T-cell (primary cell): ENCODE measurements at regions not wholly inside any gene's neighbourhood (a gene's known extent, or its start where the extent isn't known, plus 50 kb on each side); places are given as distances from the start of the nearest gene placed in this dataset.

Experiments
- ATAC-seq, 4 experiments: fragments of 200-7000 bp in 3 of 4; fragments of 150-1000 bp in 1 of 4; cut with Tn5 transposase; replicated peaks in 1 of 4; 1 replicate in 3 of 4; 2 replicates in 1 of 4; pipeline ENCODE4 v1.10.0; 2021; ENCODE audit warnings: moderate library complexity in 3 of 4, mild to moderate bottlenecking in 2 of 4, moderate number of reproducible peaks in 1 of 4
- CTCF ChIA-PET, 2 donors: fragments of 300-600 bp; sonication (Branson Sonifier 250); formaldehyde crosslinking; loops; one replicate each; lab custom pipeline; 2022; ENCODE audit warnings: antibody characterized with exemption in 2 of 2; lab: Charles Lee
- POLR2A ChIA-PET, 2 donors: fragments of 300-600 bp; sonication (Branson Sonifier 250); formaldehyde crosslinking; loops; one replicate each; lab custom pipeline; 2022; ENCODE audit warnings: antibody characterized with exemption in 2 of 2; lab: Charles Lee
- DNase-seq, 35 experiments: peaks; one replicate each; pipeline versions ENCODE4 v3.0.0 to v3.0.0-alpha.2; 2013 to 2023
- H3K27ac ChIP-seq: one replicate; pipeline ENCODE4 v1.5.1; 2013; ENCODE audit warnings: low read length
- H3K27me3 ChIP-seq, 2 experiments: replicated peaks in 1 of 2; 1 replicate in 1 of 2; 2 replicates in 1 of 2; pipeline versions ENCODE4 v1.6.1 to v1.7.0; 2013; ENCODE audit warnings: low read length in 1 of 2, mixed read lengths in 1 of 2; ENCODE audit not compliant: control insufficient read depth in 2 of 2, insufficient read depth in 2 of 2; ENCODE audit errors: extremely low read depth in 1 of 2
- H3K36me3 ChIP-seq, 2 donors: 1 replicate in 1 of 2; 2 replicates in 1 of 2; pipeline versions ENCODE4 v1.6.1 to v1.7.0; 2013; ENCODE audit warnings: low read length in 1 of 2; ENCODE audit not compliant: control insufficient read depth in 2 of 2, insufficient read depth in 1 of 2; ENCODE audit errors: extremely low read depth in 1 of 2
- H3K4me1 ChIP-seq, 2 experiments: 1 replicate in 1 of 2; 2 replicates in 1 of 2; pipeline versions ENCODE4 v1.6.1 to v1.7.0; 2013; ENCODE audit warnings: low read length in 2 of 2, mixed read lengths in 1 of 2; ENCODE audit not compliant: insufficient read depth in 2 of 2, control insufficient read depth in 1 of 2; ENCODE audit errors: extremely low read depth in 1 of 2
- H3K4me3 ChIP-seq, 2 donors: 1 replicate in 1 of 2; 2 replicates in 1 of 2; pipeline versions ENCODE4 v1.5.1 to v1.7.0; 2013; ENCODE audit warnings: mild to moderate bottlenecking in 2 of 2, low read length in 1 of 2, moderate library complexity in 1 of 2; ENCODE audit not compliant: control insufficient read depth in 1 of 2; ENCODE audit errors: extremely low read depth in 1 of 2
- H3K9me3 ChIP-seq: 2 replicates; pipeline ENCODE4 v1.7.0; 2013
- H3K27ac Mint-ChIP-seq, 2 donors: one replicate each; pipeline ENCODE4 v1.8.0; 2020 to 2021; ENCODE audit warnings: mild to moderate bottlenecking in 2 of 2, mixed read lengths in 2 of 2
- H3K27me3 Mint-ChIP-seq, 2 donors: one replicate each; pipeline ENCODE4 v1.8.0; 2021 to 2022; ENCODE audit warnings: mixed read lengths in 2 of 2
- H3K36me3 Mint-ChIP-seq: one replicate; pipeline ENCODE4 v1.8.0; 2021; ENCODE audit warnings: mixed read lengths
- H3K4me1 Mint-ChIP-seq, 3 donors: one replicate each; pipeline ENCODE4 v1.8.0; 2020 to 2022; ENCODE audit warnings: mixed read lengths in 3 of 3, mild to moderate bottlenecking in 1 of 3
- H3K4me3 Mint-ChIP-seq, 3 donors: one replicate each; pipeline ENCODE4 v1.8.0; 2020 to 2022; ENCODE audit warnings: mild to moderate bottlenecking in 3 of 3, mixed read lengths in 3 of 3, moderate library complexity in 3 of 3
- H3K9me3 Mint-ChIP-seq, 3 donors: one replicate each; pipeline ENCODE4 v1.8.0; 2020 to 2022; ENCODE audit warnings: mixed read lengths in 3 of 3
- whole genome bisulfite sequencing: methylation state at CpG from one replicate; pipeline ENCODE4 v1.1.5; 2013; ENCODE audit warnings: missing lambda C conversion rate; ENCODE audit not compliant: insufficient coverage; 5-methylcytosine and 5-hydroxymethylcytosine counted together

DNA sequence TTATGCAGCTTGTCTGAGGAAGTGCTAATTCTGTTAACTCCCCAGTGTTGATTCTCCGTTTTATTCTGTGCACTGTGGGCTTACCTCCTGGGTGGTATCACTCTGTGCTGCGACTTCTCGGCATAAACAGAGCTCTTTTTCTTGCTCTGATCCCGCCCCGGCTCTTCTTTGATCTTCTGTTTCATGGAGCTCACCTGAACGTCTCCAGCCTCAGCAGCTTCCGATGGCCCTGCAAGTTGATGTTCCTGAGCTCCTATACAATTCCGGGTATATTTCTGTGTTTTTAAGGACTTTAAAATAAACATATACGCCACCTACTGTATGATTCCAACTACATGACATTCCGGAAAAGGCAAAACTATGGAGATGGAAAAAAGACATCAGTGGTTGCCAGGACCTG, 110.8 kb downstream of the TENT4A start:
- no peak for ATAC-seq
- peaks cover 0 to 4% of the 10 kb centered on the region in 2 experiments for H3K4me1 ChIP-seq

GRCh38 chr5:6825678-6826244, 112.5 kb downstream of the TENT4A start:
- H3K4me3 ChIP-seq = no peak overlapping the region
- ATAC-seq (no peak), DNase-seq (no peak)
- H3K4me1 Mint-ChIP-seq = peaks cover 16 to 28% (median 25%) of the 10 kb centered on the region in 3 donors
- peaks cover 4 to 10% of the 10 kb centered on the region in 2 donors for H3K27me3 Mint-ChIP-seq
- WGBS = 88% methylated on average over 4 of the region's 6 CpGs
- POLR2A ChIA-PET = no interaction called here
- H3K9me3 ChIP-seq = no peaks in the 10 kb centered on the region
- no peak overlapping the region for H3K4me3 Mint-ChIP-seq
- H3K4me1 ChIP-seq = peaks cover 0 to 14% of the 10 kb centered on the region in 2 experiments
- H3K36me3 ChIP-seq = no peaks in the 10 kb centered on the region
- H3K9me3 Mint-ChIP-seq = peaks cover 6 to 15% (median 15%) of the 10 kb centered on the region in 3 donors
- CTCF ChIA-PET = interaction anchor here in 1 of 2 donors (0.7 kb wide), 1 partner anchor 70 kb away, joined by 3 read pairs; no protein-coding TSS in a partner anchor
- H3K36me3 Mint-ChIP-seq = peaks cover 6% of the 10 kb centered on the region
- no peak overlapping the region for H3K27ac ChIP-seq
- no peak overlapping the region for H3K27ac Mint-ChIP-seq
- peaks cover 0 to 11% of the 10 kb centered on the region in 2 experiments for H3K27me3 ChIP-seq

More for the DNA sequence above, 110.8 kb downstream of the TENT4A start:
- H3K36me3 Mint-ChIP-seq = peaks cover 6% of the 10 kb centered on the region
- H3K4me1 Mint-ChIP-seq = peaks cover 14 to 19% (median 17%) of the 10 kb centered on the region in 3 donors
- DNase-seq = no peak
- H3K9me3 Mint-ChIP-seq = peaks cover 8 to 19% (median 9%) of the 10 kb centered on the region in 3 donors
- Histone ChIP-seq H3K9me3 (no peaks in the 10 kb centered on the region), H3K4me3 (no peak overlapping the region), H3K27ac (no peak overlapping the region), H3K36me3 (no peaks in the 10 kb centered on the region), H3K27me3 (peaks cover 0 to 11% of the 10 kb centered on the region in 2 experiments)
- ChIA-PET CTCF (no interaction called here), POLR2A (no interaction called here)
- H3K27ac Mint-ChIP-seq = no peak overlapping the region
- H3K27me3 Mint-ChIP-seq = peaks cover 11 to 18% of the 10 kb centered on the region in 2 donors
- WGBS = 65% methylated on average over 3 of the region's 10 CpGs
- no peak overlapping the region for H3K4me3 Mint-ChIP-seq

DNA sequence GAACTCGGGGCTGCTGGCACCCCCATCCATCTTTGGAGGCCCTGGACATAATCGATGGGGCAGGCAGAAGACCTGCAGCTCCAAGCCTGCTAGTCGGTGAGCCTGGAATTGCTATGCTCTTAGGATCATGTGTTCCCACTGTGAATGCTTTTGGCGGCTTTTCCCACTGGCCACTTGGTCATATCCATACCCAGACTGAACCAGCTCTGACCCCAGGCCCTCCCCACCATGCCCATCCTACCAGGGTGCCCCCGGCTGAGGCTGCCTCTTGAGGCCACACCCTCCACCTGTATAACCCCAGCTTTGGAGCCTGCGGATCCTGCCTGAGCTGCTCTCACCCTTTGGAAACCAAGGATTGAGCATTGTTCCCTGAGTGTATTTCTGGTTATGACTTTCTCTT, 113.5 kb downstream of the TENT4A start:
- Mint-ChIP-seq H3K4me3 (no peak overlapping the region), H3K9me3 (peaks cover 1 to 15% (median 8%) of the 10 kb centered on the region in 3 donors), H3K27me3 (peaks cover 4 to 10% of the 10 kb centered on the region in 2 donors), H3K4me1 (peaks cover 16 to 29% (median 29%) of the 10 kb centered on the region in 3 donors), H3K27ac (no peak overlapping the region), H3K36me3 (peaks cover 4% of the 10 kb centered on the region)
- peaks cover 0 to 10% of the 10 kb centered on the region in 2 experiments for H3K27me3 ChIP-seq
- 85% methylated on average over 6 of the region's 6 CpGs for WGBS
- H3K27ac ChIP-seq = no peak overlapping the region
- H3K4me3 ChIP-seq = no peak overlapping the region
- H3K4me1 ChIP-seq = peaks cover 0 to 14% of the 10 kb centered on the region in 2 experiments
- CTCF ChIA-PET = no interaction called here
- no peaks in the 10 kb centered on the region for H3K9me3 ChIP-seq
- ATAC-seq (no peak), DNase-seq (no peak)
- POLR2A ChIA-PET = no interaction called here
- no peaks in the 10 kb centered on the region for H3K36me3 ChIP-seq

GRCh38 chr5:6827526-6828219, 114.4 kb downstream of the TENT4A start:
- 53% methylated on average over 4 of the region's 9 CpGs for WGBS
- Mint-ChIP-seq H3K4me1 (peaks cover 16 to 37% (median 36%) of the 10 kb centered on the region in 3 donors), H3K4me3 (peak overlapping the region; percentile 73 to 89 (median 83)), H3K9me3 (peaks cover 0 to 14% (median 4%) of the 10 kb centered on the region in 3 donors), H3K27ac (peak overlapping the region; percentile 75 to 85), H3K36me3 (peaks cover 3% of the 10 kb centered on the region), H3K27me3 (peaks cover 4 to 10% of the 10 kb centered on the region in 2 donors)
- DNase-seq (peak in 31 of 35 experiments; percentile 5 to 65 (median 27)), ATAC-seq (peak; percentile 77 to 99 (median 86))
- H3K4me3 ChIP-seq = peak overlapping the region in 1 of 2 donors; percentile 47
- H3K27ac ChIP-seq = peak overlapping the region; percentile 38
- POLR2A ChIA-PET = interaction anchor here in 1 of 2 donors (0.7 kb wide), 1 partner anchor 77 kb away, joined by 3 read pairs; no protein-coding TSS in a partner anchor
- H3K4me1 ChIP-seq = peaks cover 0 to 14% of the 10 kb centered on the region in 2 experiments
- no peaks in the 10 kb centered on the region for H3K9me3 ChIP-seq
- no peaks in the 10 kb centered on the region for H3K36me3 ChIP-seq
- peaks cover 0 to 4% of the 10 kb centered on the region in 2 experiments for H3K27me3 ChIP-seq
- CTCF ChIA-PET = no interaction called here

- Histone ChIP-seq H3K27ac (no peak overlapping the region), H3K4me3 (no peak overlapping the region), H3K36me3 (no peaks in the 10 kb centered on the region), H3K27me3 (no peaks in the 10 kb centered on the region), H3K4me1 (peaks cover 0 to 18% of the 10 kb centered on the region in 2 experiments), H3K9me3 (no peaks in the 10 kb centered on the region)
- Mint-ChIP-seq H3K4me3 (peak overlapping the region in 2 of 3 donors; percentile 19 to 40), H3K9me3 (peaks cover 0 to 9% (median 0%) of the 10 kb centered on the region in 3 donors), H3K27me3 (no peaks in the 10 kb centered on the region), H3K36me3 (no peaks in the 10 kb centered on the region), H3K27ac (no peak overlapping the region), H3K4me1 (peaks cover 16 to 38% (median 36%) of the 10 kb centered on the region in 3 donors)
- peak in 6 of 35 experiments; percentile 3 to 35 (median 15) for DNase-seq
- 45% methylated on average over 2 of the region's 5 CpGs for whole genome bisulfite sequencing
- ChIA-PET POLR2A (no interaction called here), CTCF (interaction anchor here in 1 of 2 donors (1.4 kb wide), 1 partner anchor 9 kb away, joined by 4 read pairs; no protein-coding TSS in a partner anchor)
- ATAC-seq = peak in 1 of 4 experiments; percentile 45
Observed at GRCh38 chr5:6829150-6829784, 116.0 kb downstream of the TENT4A start.

- 92% methylated on average over 15 of the region's 15 CpGs for WGBS
- no peak overlapping the region for H3K4me3 ChIP-seq
- H3K27me3 Mint-ChIP-seq = no peaks in the 10 kb centered on the region
- H3K27me3 ChIP-seq = no peaks in the 10 kb centered on the region
- H3K36me3 Mint-ChIP-seq = no peaks in the 10 kb centered on the region
- H3K27ac Mint-ChIP-seq = no peak overlapping the region
- H3K4me1 ChIP-seq = peaks cover 0 to 18% of the 10 kb centered on the region in 2 experiments
- ChIA-PET CTCF (no interaction called here), POLR2A (no interaction called here)
- no peaks in the 10 kb centered on the region for H3K36me3 ChIP-seq
- ATAC-seq = no peak
- H3K4me1 Mint-ChIP-seq = peaks cover 16 to 38% (median 36%) of the 10 kb centered on the region in 3 donors
- no peaks in the 10 kb centered on the region for H3K9me3 ChIP-seq
- no peak for DNase-seq
- no peak overlapping the region for H3K27ac ChIP-seq
- H3K4me3 Mint-ChIP-seq = no peak overlapping the region
- peaks cover 0 to 9% (median 0%) of the 10 kb centered on the region in 3 donors for H3K9me3 Mint-ChIP-seq
Observed at GRCh38 chr5:6830643-6831239, 117.5 kb downstream of the TENT4A start.
